ENCODE measurements at regions not wholly inside any gene's neighbourhood (a gene's known extent, or its start where the extent isn't known, plus 50 kb on each side); places are given as distances from the start of the nearest gene placed in this dataset.
"Not testable (repeated sequence)": the region's sequence is repeated elsewhere in the genome, so short reads cannot be mapped to it uniquely, and the experiment has no call there.

- no peak for DNase-seq
These were observed 65.1 kb upstream of the ARHGAP29 start for GRCh38 chr1:94302497-94302896.

GRCh38 chr1:94301186-94301585, 63.8 kb upstream of the ARHGAP29 start:
- DNase-seq = no peak

GRCh38 chr1:94300731-94301130, 63.3 kb upstream of the ARHGAP29 start:
- DNase-seq = no peak

- no peak for DNase-seq
These were observed 62.5 kb upstream of the ARHGAP29 start for GRCh38 chr1:94299627-94300553.

- no peak for DNase-seq
These were observed 61.5 kb upstream of the ARHGAP29 start for GRCh38 chr1:94298861-94299260.

- no peak for DNase-seq
These were observed 58.6 kb upstream of the ARHGAP29 start for GRCh38 chr1:94296018-94296417.

GRCh38 chr1:94292978-94293377, 55.6 kb upstream of the ARHGAP29 start:
- DNase-seq = not testable (repeated sequence)

- DNase-seq = not testable (repeated sequence)
These were observed 51.9 kb upstream of the ARHGAP29 start for GRCh38 chr1:94289244-94289643.
